HEK293T (cell line): ENCODE measurements at regions not wholly inside any gene's neighbourhood (a gene's known extent, or its start where the extent isn't known, plus 50 kb on each side); places are given as distances from the start of the nearest gene placed in this dataset.

ENCODE experiments used
- ARNT ChIP-seq: fragments of 450-650 bp; IDR thresholded peaks from 2 replicates; pipeline ENCODE4 v1.6.1; 2017; ENCODE audit warnings: mild to moderate bottlenecking
- SUZ12 ChIP-seq: fragments of 450-650 bp; IDR thresholded peaks from 2 replicates; pipeline ENCODE4 v1.6.1; 2016; ENCODE audit warnings: mild to moderate bottlenecking

GRCh38 chr3:124619887-124620599 is 110.2 kb upstream of the UMPS start:
- no peak for TF ChIP-seq SUZ12
- no peak for TF ChIP-seq ARNT
